ENCODE measurements at regions not wholly inside any gene's neighbourhood (a gene's known extent, or its start where the extent isn't known, plus 50 kb on each side); places are given as distances from the start of the nearest gene placed in this dataset.
"Not testable (repeated sequence)": the region's sequence is repeated elsewhere in the genome, so short reads cannot be mapped to it uniquely, and the experiment has no call there.

- TF ChIP-seq POU6F1 (CRISPR knock-in tag; IDR thresholded peaks at IDR 0.05; ENCODE audit: borderline replicate concordance, low read depth) (no peak), CSDC2 (CRISPR knock-in tag; IDR thresholded peaks at IDR 0.05) (no peak), ISL1 (CRISPR knock-in tag; IDR thresholded peaks at IDR 0.05) (no peak)
Measured at GRCh38 chr3:164303894-164304293, 774.4 kb downstream of the SI start (continued).

- TF ChIP-seq ESRRG (CRISPR knock-in tag; IDR thresholded peaks at IDR 0.05): no peak
- no peak for TF ChIP-seq POU6F1 (CRISPR knock-in tag; IDR thresholded peaks at IDR 0.05; ENCODE audit: borderline replicate concordance, low read depth)
- no peak for ATAC-seq
Measured at GRCh38 chr3:164302622-164303021, 775.7 kb downstream of the SI start.

- ATAC-seq: not testable (repeated sequence)
Measured at GRCh38 chr3:164291486-164291885, 786.8 kb downstream of the SI start.

GRCh38 chr3:164278550-164278949 is 799.7 kb downstream of the SI start:
- TF ChIP-seq ZC3H10 (CRISPR knock-in tag; IDR thresholded peaks at IDR 0.05) (no peak), PPARA (CRISPR knock-in tag; IDR thresholded peaks at IDR 0.05; ENCODE audit: borderline replicate concordance) (no peak), PATZ1 (CRISPR knock-in tag; IDR thresholded peaks at IDR 0.05; ENCODE audit: borderline replicate concordance) (no peak), CSDC2 (CRISPR knock-in tag; IDR thresholded peaks at IDR 0.05) (no peak), POU6F1 (CRISPR knock-in tag; IDR thresholded peaks at IDR 0.05; ENCODE audit: borderline replicate concordance, low read depth) (no peak), ZNF8 (CRISPR knock-in tag; IDR thresholded peaks at IDR 0.05) (no peak), ZFP30 (CRISPR knock-in tag; IDR thresholded peaks at IDR 0.05) (no peak), TSHZ2 (CRISPR knock-in tag; IDR thresholded peaks at IDR 0.05) (no peak), ZNF70 (CRISPR knock-in tag; IDR thresholded peaks at IDR 0.05) (no peak), TCF4 (CRISPR knock-in tag; IDR thresholded peaks at IDR 0.05; ENCODE audit: borderline replicate concordance) (no peak), GLIS3 (CRISPR knock-in tag; IDR thresholded peaks at IDR 0.05) (no peak), CSRNP3 (CRISPR knock-in tag; IDR thresholded peaks at IDR 0.05) (no peak), SNAI2 (CRISPR knock-in tag; IDR thresholded peaks at IDR 0.05) (no peak), ZNF565 (CRISPR knock-in tag; conservative IDR thresholded peaks at IDR 0.05; ENCODE audit: low read depth) (no peak)
- no peak for ATAC-seq
